GM21529 (cell line): ENCODE measurements at regions not wholly inside any gene's neighbourhood (a gene's known extent, or its start where the extent isn't known, plus 50 kb on each side); places are given as distances from the start of the nearest gene placed in this dataset.
"Not testable (repeated sequence)": the region's sequence is repeated elsewhere in the genome, so short reads cannot be mapped to it uniquely, and the experiment has no call there.

Experiments used
- ATAC-seq: cut with Tn5 transposase; IDR thresholded peaks from one replicate; pipeline ENCODE4 v1.9.1; 2021; ENCODE audit not compliant: unreplicated experiment

GRCh38 chr15:31650055-31650701, 323.5 kb downstream of the KLF13 start:
- ATAC-seq = not testable (repeated sequence)

GRCh38 chr15:31656915-31657314, 330.3 kb downstream of the KLF13 start:
- not testable (repeated sequence) for ATAC-seq

- no peak for ATAC-seq
These were observed 334.2 kb downstream of the KLF13 start for GRCh38 chr15:31660816-31661215.

GRCh38 chr15:31665732-31666131, 339.1 kb downstream of the KLF13 start:
- ATAC-seq = not testable (repeated sequence)

- not testable (repeated sequence) for ATAC-seq
These were observed 342.7 kb downstream of the KLF13 start for GRCh38 chr15:31669158-31669908.

- not testable (repeated sequence) for ATAC-seq
These were observed 346.6 kb downstream of the KLF13 start for GRCh38 chr15:31673263-31673662.

GRCh38 chr15:31681529-31682259, 348.6 kb upstream of the CHRNA7 start:
- ATAC-seq = not testable (repeated sequence)

- not testable (repeated sequence) for ATAC-seq
These were observed 343.2 kb upstream of the CHRNA7 start for GRCh38 chr15:31687088-31687487.

- ATAC-seq = not testable (repeated sequence)
These were observed 333.8 kb upstream of the CHRNA7 start for GRCh38 chr15:31696509-31696908.

GRCh38 chr15:31705076-31705678, 325.1 kb upstream of the CHRNA7 start:
- not testable (repeated sequence) for ATAC-seq

- peak; percentile 69 for ATAC-seq
These were observed 322.2 kb upstream of the CHRNA7 start for GRCh38 chr15:31707944-31708702.

- ATAC-seq = peak; percentile 74
These were observed 321.5 kb upstream of the CHRNA7 start for GRCh38 chr15:31708703-31709327.

GRCh38 chr15:31709479-31709878, 320.8 kb upstream of the CHRNA7 start:
- ATAC-seq = not testable (repeated sequence)

GRCh38 chr15:31710806-31711205, 319.5 kb upstream of the CHRNA7 start:
- not testable (repeated sequence) for ATAC-seq

GRCh38 chr15:31715208-31715607, 315.1 kb upstream of the CHRNA7 start:
- ATAC-seq = not testable (repeated sequence)

GRCh38 chr15:31718625-31719024, 311.7 kb upstream of the CHRNA7 start:
- ATAC-seq = not testable (repeated sequence)

GRCh38 chr15:31719396-31720022, 310.8 kb upstream of the CHRNA7 start:
- not testable (repeated sequence) for ATAC-seq

GRCh38 chr15:31723019-31723418, 307.3 kb upstream of the CHRNA7 start:
- ATAC-seq = not testable (repeated sequence)

GRCh38 chr15:31724903-31725302, 305.4 kb upstream of the CHRNA7 start:
- ATAC-seq = not testable (repeated sequence)
